Caco-2 (cell line): ENCODE measurements at regions not wholly inside any gene's neighbourhood (a gene's known extent, or its start where the extent isn't known, plus 50 kb on each side); places are given as distances from the start of the nearest gene placed in this dataset.

Source experiments
- BruUV-seq: library from RNA; stranded (reverse); fragments of 400-500 nt; replicated peaks from 2 replicates; lab custom pipeline; 2021; lab: Mats Ljungman, UMichigan
- CTCF ChIA-PET: fragments of 300-600 bp; sonication (Branson Sonifier 250); formaldehyde crosslinking; loops from one replicate; lab custom pipeline; 2022; ENCODE audit warnings: antibody characterized with exemption; lab: Charles Lee
- POLR2A ChIA-PET: fragments of 300-600 bp; sonication (Branson Sonifier 250); formaldehyde crosslinking; loops from one replicate; lab custom pipeline; 2022; ENCODE audit warnings: antibody characterized with exemption; lab: Charles Lee
- DNase-seq, 2 experiments: peaks; one replicate each; pipeline versions ENCODE4 v3.0.0 to v3.0.0-alpha.2; 2020 to 2022
- H3K27me3 ChIP-seq: replicated peaks from 2 replicates; pipeline ENCODE4 v1.6.0; 2011; ENCODE audit warnings: low read length; ENCODE audit not compliant: control insufficient read depth, insufficient read depth
- H3K36me3 ChIP-seq: 2 replicates; pipeline ENCODE4 v1.5.1; 2011; ENCODE audit warnings: low read length; ENCODE audit not compliant: control insufficient read depth, insufficient read depth
- H3K4me1 ChIP-seq: fragments of 250-450 bp; sonication (Bioruptor Pico); 2 replicates; pipeline ENCODE4 v1.5.1; 2020; ENCODE audit warnings: mild to moderate bottlenecking
- H3K4me3 ChIP-seq: 2 replicates; pipeline ENCODE4 v1.5.1; 2011; ENCODE audit warnings: low read depth, mild to moderate bottlenecking, control low read depth, low read length
- H3K9me3 ChIP-seq: fragments of 250-450 bp; sonication (Bioruptor Pico); 2 replicates; pipeline ENCODE4 v1.5.1; 2020; ENCODE audit warnings: mild to moderate bottlenecking, moderate library complexity
- H3K27ac Mint-ChIP-seq: one replicate; pipeline ENCODE4 v1.8.0; 2022; ENCODE audit warnings: mixed read lengths; ENCODE audit not compliant: unreplicated experiment
- H3K27me3 Mint-ChIP-seq: one replicate; pipeline ENCODE4 v1.8.0; 2022; ENCODE audit warnings: mixed read lengths; ENCODE audit not compliant: insufficient read depth, unreplicated experiment
- H3K36me3 Mint-ChIP-seq: one replicate; pipeline ENCODE4 v1.8.0; 2022; ENCODE audit warnings: mild to moderate bottlenecking, mixed read lengths; ENCODE audit not compliant: insufficient read depth, unreplicated experiment
- H3K4me1 Mint-ChIP-seq: one replicate; pipeline ENCODE4 v1.8.0; 2022; ENCODE audit warnings: low read depth, mixed read lengths; ENCODE audit not compliant: unreplicated experiment
- H3K4me3 Mint-ChIP-seq: one replicate; pipeline ENCODE4 v1.8.0; 2022; ENCODE audit warnings: mild to moderate bottlenecking, moderate library complexity, mixed read lengths; ENCODE audit not compliant: unreplicated experiment
- H3K9me3 Mint-ChIP-seq: one replicate; pipeline ENCODE4 v1.8.0; 2022; ENCODE audit warnings: mixed read lengths; ENCODE audit not compliant: unreplicated experiment
- intact Hi-C: fragments of 100-400 bp; cut with micrococcal nuclease; formaldehyde crosslinking; loops from one replicate; pipeline ENCODE4 v1.10.0; 2022; ENCODE audit not compliant: unreplicated experiment
- TF ChIP-seq, protein P1 (sequence below), 2 experiments: fragments of 200-600 bp in 1 of 2; IDR thresholded peaks; 1 replicate in 1 of 2; 2 replicates in 1 of 2; pipeline versions ENCODE4 v1.5.1 to v1.8.0; 2011 to 2022; ENCODE audit warnings: antibody characterized with exemption in 1 of 2, control low read depth in 1 of 2, inconsistent platforms in 1 of 2, low read depth in 1 of 2, low read length in 1 of 2, mild to moderate bottlenecking in 1 of 2, moderate library complexity in 1 of 2; ENCODE audit not compliant: insufficient read depth in 1 of 2, severe bottlenecking in 1 of 2, unreplicated experiment in 1 of 2

DNA sequence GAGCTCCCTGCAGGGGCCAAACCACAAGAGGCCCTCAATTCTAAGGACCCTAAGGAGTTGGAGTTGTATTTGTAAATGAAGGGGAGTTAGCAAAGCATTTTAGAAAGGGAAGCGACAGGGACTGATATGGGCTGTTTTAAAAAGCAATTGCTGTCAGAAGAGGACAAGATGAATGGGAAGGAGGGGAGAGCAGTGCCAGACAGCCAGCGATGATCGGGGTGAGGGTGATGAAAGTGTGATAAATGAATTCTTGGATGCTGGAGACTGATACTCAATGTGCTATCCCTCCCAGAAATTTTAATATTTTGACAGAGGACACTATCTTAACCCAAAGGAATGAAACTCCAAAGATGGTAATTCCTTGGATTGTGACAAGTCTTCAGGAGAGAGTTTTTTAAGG is 289.2 kb downstream of the CLIC5 start:
- BruUV-seq = no TSS peak
- DNase-seq = no peak

DNA sequence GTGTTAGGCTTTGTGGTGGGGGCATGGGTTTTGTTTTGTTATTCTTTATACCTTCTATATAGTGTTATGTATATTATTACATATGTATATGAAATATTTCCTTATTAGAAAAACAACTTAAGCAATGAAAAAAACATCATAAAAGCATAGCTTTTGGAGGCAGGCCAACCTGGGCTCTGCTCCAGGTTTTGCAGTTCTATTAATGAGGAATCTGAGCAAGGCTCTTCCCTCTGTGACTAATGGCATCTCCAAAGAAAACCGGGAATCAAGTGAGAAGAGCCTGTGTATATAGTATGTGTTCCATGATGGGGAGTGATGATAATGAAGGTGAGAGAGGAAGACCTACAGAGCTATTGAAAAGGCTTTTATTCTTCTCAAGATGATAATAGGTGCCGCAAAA is 291.1 kb downstream of the CLIC5 start:
- ChIA-PET POLR2A (no interaction called here), CTCF (no interaction called here)
- Histone ChIP-seq H3K36me3 (no peaks in the 10 kb centered on the region), H3K9me3 (no peaks in the 10 kb centered on the region), H3K4me3 (no peak overlapping the region), H3K27me3 (no peaks in the 10 kb centered on the region), H3K4me1 (no peaks in the 10 kb centered on the region)
- H3K4me1 Mint-ChIP-seq = no peaks in the 10 kb centered on the region
- H3K27ac Mint-ChIP-seq = no peak overlapping the region
- no TSS peak for BruUV-seq
- TF ChIP-seq, protein P1, sequence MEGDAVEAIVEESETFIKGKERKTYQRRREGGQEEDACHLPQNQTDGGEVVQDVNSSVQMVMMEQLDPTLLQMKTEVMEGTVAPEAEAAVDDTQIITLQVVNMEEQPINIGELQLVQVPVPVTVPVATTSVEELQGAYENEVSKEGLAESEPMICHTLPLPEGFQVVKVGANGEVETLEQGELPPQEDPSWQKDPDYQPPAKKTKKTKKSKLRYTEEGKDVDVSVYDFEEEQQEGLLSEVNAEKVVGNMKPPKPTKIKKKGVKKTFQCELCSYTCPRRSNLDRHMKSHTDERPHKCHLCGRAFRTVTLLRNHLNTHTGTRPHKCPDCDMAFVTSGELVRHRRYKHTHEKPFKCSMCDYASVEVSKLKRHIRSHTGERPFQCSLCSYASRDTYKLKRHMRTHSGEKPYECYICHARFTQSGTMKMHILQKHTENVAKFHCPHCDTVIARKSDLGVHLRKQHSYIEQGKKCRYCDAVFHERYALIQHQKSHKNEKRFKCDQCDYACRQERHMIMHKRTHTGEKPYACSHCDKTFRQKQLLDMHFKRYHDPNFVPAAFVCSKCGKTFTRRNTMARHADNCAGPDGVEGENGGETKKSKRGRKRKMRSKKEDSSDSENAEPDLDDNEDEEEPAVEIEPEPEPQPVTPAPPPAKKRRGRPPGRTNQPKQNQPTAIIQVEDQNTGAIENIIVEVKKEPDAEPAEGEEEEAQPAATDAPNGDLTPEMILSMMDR (IDR thresholded peaks at IDR 0.05; ENCODE audit: insufficient read depth in 1 of 2, low read depth in 1 of 2, low read length in 1 of 2, severe bottlenecking in 1 of 2, unreplicated experiment in 1 of 2) = no peak
- H3K9me3 Mint-ChIP-seq = no peaks in the 10 kb centered on the region
- DNase-seq = no peak
- H3K4me3 Mint-ChIP-seq = no peak overlapping the region
- no peaks in the 10 kb centered on the region for H3K36me3 Mint-ChIP-seq
- H3K27me3 Mint-ChIP-seq = no peaks in the 10 kb centered on the region
- intact Hi-C loops = no loop called here

More for the DNA sequence above, 289.2 kb downstream of the CLIC5 start:
- TF ChIP-seq, protein P1 (IDR thresholded peaks at IDR 0.05; ENCODE audit: insufficient read depth in 1 of 2, low read depth in 1 of 2, low read length in 1 of 2, severe bottlenecking in 1 of 2, unreplicated experiment in 1 of 2) = no peak
- H3K36me3 Mint-ChIP-seq = no peaks in the 10 kb centered on the region
- no peaks in the 10 kb centered on the region for H3K9me3 ChIP-seq
- no peaks in the 10 kb centered on the region for H3K4me1 ChIP-seq
- no peaks in the 10 kb centered on the region for H3K9me3 Mint-ChIP-seq
- H3K27ac Mint-ChIP-seq = no peak overlapping the region
- no peaks in the 10 kb centered on the region for H3K27me3 ChIP-seq
- no peaks in the 10 kb centered on the region for H3K36me3 ChIP-seq
- no peaks in the 10 kb centered on the region for H3K4me1 Mint-ChIP-seq
- intact Hi-C loops = no loop called here
- H3K4me3 ChIP-seq = no peak overlapping the region
- no peaks in the 10 kb centered on the region for H3K27me3 Mint-ChIP-seq
- POLR2A ChIA-PET = no interaction called here
- H3K4me3 Mint-ChIP-seq = no peak overlapping the region
- CTCF ChIA-PET = no interaction called here

DNA sequence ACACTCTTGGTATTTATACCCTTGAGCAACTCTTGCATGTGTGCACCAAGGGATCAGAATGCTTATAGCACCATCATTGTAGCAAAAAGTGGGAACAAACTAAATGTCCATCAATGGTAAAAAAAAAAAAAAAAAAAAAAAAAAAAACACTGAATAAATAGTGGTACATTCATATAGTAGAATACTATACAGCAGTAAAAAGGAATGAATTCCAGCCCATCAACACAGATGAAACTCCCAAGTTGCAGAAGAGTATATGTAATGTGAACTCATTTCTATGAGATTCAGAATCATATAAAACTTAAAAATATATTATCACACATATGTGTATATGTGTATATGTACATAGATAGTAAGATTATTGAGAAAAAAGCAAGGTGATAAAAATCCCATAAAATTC is 291.6 kb downstream of the CLIC5 start:
- Histone ChIP-seq H3K9me3 (no peaks in the 10 kb centered on the region), H3K4me1 (no peaks in the 10 kb centered on the region), H3K27me3 (no peaks in the 10 kb centered on the region), H3K4me3 (no peak overlapping the region), H3K36me3 (no peaks in the 10 kb centered on the region)
- ChIA-PET POLR2A (no interaction called here), CTCF (no interaction called here)
- no peak overlapping the region for H3K4me3 Mint-ChIP-seq
- no TSS peak for BruUV-seq
- H3K27me3 Mint-ChIP-seq = no peaks in the 10 kb centered on the region
- intact Hi-C loops = no loop called here
- H3K36me3 Mint-ChIP-seq = no peaks in the 10 kb centered on the region
- TF ChIP-seq, protein P1 (IDR thresholded peaks at IDR 0.05; ENCODE audit: insufficient read depth in 1 of 2, low read depth in 1 of 2, low read length in 1 of 2, severe bottlenecking in 1 of 2, unreplicated experiment in 1 of 2) = no peak
- H3K4me1 Mint-ChIP-seq = no peaks in the 10 kb centered on the region
- no peak overlapping the region for H3K27ac Mint-ChIP-seq
- DNase-seq = no peak
- H3K9me3 Mint-ChIP-seq = no peaks in the 10 kb centered on the region
